Osteoblast (primary cell): ENCODE measurements at regions not wholly inside any gene's neighbourhood (a gene's known extent, or its start where the extent isn't known, plus 50 kb on each side); places are given as distances from the start of the nearest gene placed in this dataset.

Source experiments
- DNase-seq: peaks from one replicate; pipeline ENCODE4 v3.0.0; 2011; ENCODE audit warnings: low spot score, mixed read lengths; ENCODE audit not compliant: insufficient read length; ENCODE audit errors: missing footprints
- H2AFZ ChIP-seq: 2 replicates; pipeline ENCODE4 v1.6.0; 2011; ENCODE audit warnings: mild to moderate bottlenecking, low read length
- H3K27ac ChIP-seq: 2 replicates; pipeline ENCODE4 v1.5.1; 2011; ENCODE audit warnings: mild to moderate bottlenecking, low read depth, low read length, moderate library complexity
- H3K27me3 ChIP-seq: 2 replicates; pipeline ENCODE4 v1.6.0; 2012; ENCODE audit warnings: mild to moderate bottlenecking, control low read depth, inconsistent platforms, low read length, moderate library complexity; ENCODE audit not compliant: insufficient read depth
- H3K36me3 ChIP-seq: 2 replicates; pipeline ENCODE4 v1.5.1; 2011; ENCODE audit warnings: mild to moderate bottlenecking, low read length, control low read depth, moderate library complexity; ENCODE audit not compliant: insufficient read depth
- H3K4me1 ChIP-seq: 2 replicates; pipeline ENCODE4 v1.5.1; 2011; ENCODE audit warnings: mild to moderate bottlenecking, low read length, control low read depth, moderate library complexity; ENCODE audit not compliant: insufficient read depth
- H3K4me2 ChIP-seq: 2 replicates; pipeline ENCODE4 v1.6.0; 2011; ENCODE audit warnings: mild to moderate bottlenecking, low read length; ENCODE audit not compliant: insufficient read depth
- H3K4me3 ChIP-seq: fragments of 200-600 bp; sonication (generic); 3 replicates; pipeline ENCODE4 v1.5.1; 2012; ENCODE audit warnings: mild to moderate bottlenecking, low read length, inconsistent platforms; ENCODE audit not compliant: insufficient read depth
- H3K79me2 ChIP-seq: 2 replicates; pipeline ENCODE4 v1.6.0; 2012; ENCODE audit warnings: mild to moderate bottlenecking, low read length, control low read depth, inconsistent platforms; ENCODE audit not compliant: insufficient read depth
- H3K9me3 ChIP-seq: 2 replicates; pipeline ENCODE4 v1.5.1; 2011; ENCODE audit warnings: low read depth, low read length, control low read depth
- H4K20me1 ChIP-seq: 2 replicates; pipeline ENCODE4 v1.6.0; 2012; ENCODE audit warnings: mild to moderate bottlenecking, low read length, control low read depth; ENCODE audit not compliant: insufficient read depth
- CTCF ChIP-seq: IDR thresholded peaks from 2 replicates; pipeline ENCODE4 v1.5.1; 2011; ENCODE audit warnings: mild to moderate bottlenecking, low read depth, low read length, moderate library complexity; ENCODE audit errors: extremely low read depth

GRCh38 chr9:86735772-86736458 is 211.4 kb downstream of the GAS1 start:
- Histone ChIP-seq H3K9me3 (no peaks in the 10 kb centered on the region), H3K4me1 (peaks cover 33% of the 10 kb centered on the region), H3K27me3 (no peaks in the 10 kb centered on the region), H3K27ac (no peak overlapping the region), H2AFZ (no peak overlapping the region), H3K36me3 (no peaks in the 10 kb centered on the region), H3K4me3 (no peak overlapping the region), H4K20me1 (no peaks in the 10 kb centered on the region), H3K79me2 (no peaks in the 10 kb centered on the region), H3K4me2 (no peak overlapping the region)
- no peak for DNase-seq
- TF ChIP-seq CTCF, result no peak

- H3K9me3 ChIP-seq, result no peaks in the 10 kb centered on the region
- no peak for TF ChIP-seq CTCF
- no peaks in the 10 kb centered on the region for H3K27me3 ChIP-seq
- no peaks in the 10 kb centered on the region for H3K79me2 ChIP-seq
- H3K36me3 ChIP-seq, result no peaks in the 10 kb centered on the region
- no peak overlapping the region for H3K4me2 ChIP-seq
- H3K27ac ChIP-seq, result peak overlapping the region; percentile 43
- DNase-seq, result peak; percentile 85
- H2AFZ ChIP-seq, result no peak overlapping the region
- no peaks in the 10 kb centered on the region for H4K20me1 ChIP-seq
- H3K4me1 ChIP-seq, result peaks cover 42% of the 10 kb centered on the region
- no peak overlapping the region for H3K4me3 ChIP-seq
These were observed 212.5 kb downstream of the GAS1 start for GRCh38 chr9:86734771-86735170.

GRCh38 chr9:86733929-86734328 is 213.4 kb downstream of the GAS1 start:
- H3K9me3 ChIP-seq, result no peaks in the 10 kb centered on the region
- H3K4me2 ChIP-seq, result no peak overlapping the region
- DNase-seq, result no peak
- H3K27me3 ChIP-seq, result no peaks in the 10 kb centered on the region
- no peak overlapping the region for H3K27ac ChIP-seq
- H4K20me1 ChIP-seq, result no peaks in the 10 kb centered on the region
- H3K4me1 ChIP-seq, result peaks cover 42% of the 10 kb centered on the region
- H3K79me2 ChIP-seq, result no peaks in the 10 kb centered on the region
- H2AFZ ChIP-seq, result no peak overlapping the region
- no peaks in the 10 kb centered on the region for H3K36me3 ChIP-seq
- no peak for TF ChIP-seq CTCF
- no peak overlapping the region for H3K4me3 ChIP-seq

- Histone ChIP-seq H2AFZ (no peak overlapping the region), H3K27ac (peak overlapping the region; percentile 72), H3K79me2 (no peaks in the 10 kb centered on the region), H3K27me3 (no peaks in the 10 kb centered on the region), H3K4me2 (peak overlapping the region; percentile 54), H4K20me1 (no peaks in the 10 kb centered on the region), H3K36me3 (no peaks in the 10 kb centered on the region), H3K4me3 (no peak overlapping the region), H3K4me1 (peaks cover 42% of the 10 kb centered on the region), H3K9me3 (no peaks in the 10 kb centered on the region)
- DNase-seq, result peak; percentile 87
- no peak for TF ChIP-seq CTCF
These were observed 214.7 kb downstream of the GAS1 start for GRCh38 chr9:86732514-86733171.
